ENCODE measurements at regions not wholly inside any gene's neighbourhood (a gene's known extent, or its start where the extent isn't known, plus 50 kb on each side); places are given as distances from the start of the nearest gene placed in this dataset.
"Not testable (repeated sequence)": the region's sequence is repeated elsewhere in the genome, so short reads cannot be mapped to it uniquely, and the experiment has no call there.

DNA sequence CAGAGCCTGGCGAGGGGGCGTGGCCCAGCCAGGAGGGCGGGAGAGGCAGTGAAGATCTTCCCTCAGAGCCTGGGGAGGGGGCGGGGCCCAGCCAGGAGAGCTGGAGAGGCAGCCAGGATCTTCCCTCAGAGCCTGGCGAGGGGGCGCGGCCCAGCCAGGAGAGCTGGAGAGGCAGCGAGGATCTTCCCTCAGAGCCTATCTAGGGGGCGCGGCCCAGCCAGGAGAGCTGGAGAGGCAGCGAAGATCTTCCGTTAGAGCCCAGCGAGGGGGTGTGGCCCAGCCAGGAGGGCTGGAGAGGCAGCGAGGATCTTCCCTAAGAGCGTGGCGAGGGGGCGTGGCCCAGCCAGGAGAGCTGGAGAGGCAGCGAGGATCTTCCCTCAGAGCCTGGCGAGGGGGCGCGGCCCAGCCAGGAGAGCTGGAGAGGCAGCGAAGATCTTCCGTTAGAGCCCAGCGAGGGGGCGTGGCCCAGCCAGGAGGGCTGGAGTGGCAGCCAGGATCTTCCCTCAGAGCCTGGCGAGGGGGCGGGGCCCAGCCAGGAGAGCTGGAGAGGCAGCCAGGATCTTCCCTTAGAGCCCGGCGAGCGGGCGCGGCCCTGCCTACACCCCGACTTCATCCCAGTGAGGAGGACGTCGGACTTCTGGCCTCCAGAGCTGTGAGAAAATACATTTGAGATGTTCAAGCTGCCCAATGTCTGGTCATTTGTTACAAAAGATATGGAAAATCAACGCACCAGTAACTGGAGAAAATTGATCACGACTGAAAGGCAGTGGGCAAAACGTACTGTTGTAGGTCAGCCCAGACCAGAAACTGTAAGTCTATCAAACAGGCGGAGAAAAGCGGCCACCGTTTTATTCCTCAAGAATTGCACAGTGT lies 63.4 kb upstream of the TMEM18 start:
- DNase-seq, result peak; percentile 96 to 98
- H3K9me3 ChIP-seq (replicated peaks); H3K4me1 ChIP-seq; H3K36me3 ChIP-seq; H3K27me3 ChIP-seq; H3K27ac ChIP-seq: not testable (repeated sequence)
- peak overlapping the region; percentile 58 for H3K4me3 ChIP-seq

DNA sequence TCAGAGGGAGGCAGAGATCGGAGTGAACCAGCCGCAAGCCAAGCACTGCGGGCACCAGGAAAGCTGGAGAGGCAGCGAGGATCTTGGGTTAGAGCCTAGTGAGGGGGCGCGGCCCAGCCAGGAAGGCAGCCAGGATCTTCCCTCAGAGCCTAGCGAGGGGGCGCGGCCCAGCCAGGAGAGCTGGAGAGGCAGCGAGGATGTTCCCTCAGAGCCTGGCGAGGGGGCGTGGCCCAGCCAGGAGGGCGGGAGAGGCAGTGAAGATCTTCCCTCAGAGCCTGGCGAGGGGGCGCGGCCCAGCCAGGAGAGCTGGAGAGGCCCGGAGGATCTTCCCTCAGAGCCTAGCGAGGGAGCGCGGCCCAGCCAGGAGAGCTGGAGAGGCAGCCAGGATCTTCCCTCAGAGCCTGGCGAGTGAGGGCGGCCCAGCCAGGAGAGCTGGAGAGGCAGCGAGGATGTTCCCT lies 62.7 kb upstream of the TMEM18 start:
- not testable (repeated sequence) for H3K27ac ChIP-seq, H3K36me3 ChIP-seq

DNA sequence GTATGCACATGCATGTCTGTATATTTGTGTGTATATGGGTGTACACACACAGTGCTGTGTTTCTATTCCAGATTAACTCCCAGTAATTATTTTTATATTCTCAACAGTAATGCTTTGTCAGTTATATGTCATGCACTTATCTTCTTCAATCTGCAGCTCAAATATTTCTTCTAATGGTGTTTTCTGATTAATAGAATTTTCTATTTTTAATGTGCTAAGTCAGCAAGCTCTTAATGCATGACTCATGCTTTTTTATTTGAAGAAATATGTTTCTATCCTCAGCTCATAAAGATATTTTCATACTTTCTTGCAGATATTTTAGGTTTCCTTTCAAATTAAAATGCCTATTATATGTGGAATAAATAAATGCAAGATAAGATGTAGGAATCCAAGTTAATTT lies 59.7 kb upstream of the TMEM18 start:
- H3K36me3 ChIP-seq, result no peaks in the 10 kb centered on the region
- H3K27me3 ChIP-seq, result peaks cover 3% of the 10 kb centered on the region; the same call in 1 of the 2 replicates
- no peaks in the 10 kb centered on the region for H3K9me3 ChIP-seq (replicated peaks)
- peaks cover 4% of the 10 kb centered on the region; the same call in 1 of the 2 replicates for H3K4me1 ChIP-seq
- H3K27ac ChIP-seq, result no peak overlapping the region
- no peak overlapping the region for H3K4me3 ChIP-seq
- DNase-seq, result no peak

More for the DNA sequence above, 62.7 kb upstream of the TMEM18 start:
- H3K27me3 ChIP-seq; H3K9me3 ChIP-seq (replicated peaks); H3K4me1 ChIP-seq: not testable (repeated sequence)
- DNase-seq, result peak in 1 of 2 experiments; percentile 77
- peak overlapping the region; percentile 58 for H3K4me3 ChIP-seq

DNA sequence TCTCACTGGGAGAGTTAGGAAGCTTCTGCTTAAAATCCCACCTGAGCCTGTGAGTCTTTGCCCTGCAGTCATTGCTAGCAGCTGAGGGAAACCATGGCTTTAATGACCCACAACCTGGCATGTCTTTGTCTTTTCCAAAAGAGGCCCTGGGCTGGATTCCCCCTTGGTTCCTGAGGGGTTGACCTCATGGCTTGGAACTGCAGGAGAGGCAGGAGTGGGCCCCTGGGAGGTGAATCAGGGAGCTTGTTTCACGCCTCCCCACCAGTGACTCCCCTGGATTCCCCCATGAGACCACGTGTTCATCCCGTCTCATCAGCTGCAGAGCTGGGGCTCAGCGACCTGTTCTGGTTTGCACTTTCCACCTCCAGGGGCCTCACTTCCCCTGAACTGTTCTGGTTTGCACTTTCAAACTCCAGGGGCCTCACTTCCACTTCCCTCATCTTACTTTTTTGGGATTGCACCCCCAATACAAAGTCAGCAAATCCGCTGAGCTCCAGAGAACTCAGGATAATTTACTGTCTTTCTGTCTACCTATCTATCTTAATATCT lies 58.5 kb upstream of the TMEM18 start:
- Histone ChIP-seq H3K36me3 (no peaks in the 10 kb centered on the region), H3K27me3 (peaks cover 3% of the 10 kb centered on the region; the same call in 1 of the 2 replicates), H3K9me3 (replicated peaks) (no peaks in the 10 kb centered on the region), H3K27ac (no peak overlapping the region), H3K4me1 (peaks cover 4% of the 10 kb centered on the region; the same call in 1 of the 2 replicates), H3K4me3 (no peak overlapping the region)
- no peak for DNase-seq

DNA sequence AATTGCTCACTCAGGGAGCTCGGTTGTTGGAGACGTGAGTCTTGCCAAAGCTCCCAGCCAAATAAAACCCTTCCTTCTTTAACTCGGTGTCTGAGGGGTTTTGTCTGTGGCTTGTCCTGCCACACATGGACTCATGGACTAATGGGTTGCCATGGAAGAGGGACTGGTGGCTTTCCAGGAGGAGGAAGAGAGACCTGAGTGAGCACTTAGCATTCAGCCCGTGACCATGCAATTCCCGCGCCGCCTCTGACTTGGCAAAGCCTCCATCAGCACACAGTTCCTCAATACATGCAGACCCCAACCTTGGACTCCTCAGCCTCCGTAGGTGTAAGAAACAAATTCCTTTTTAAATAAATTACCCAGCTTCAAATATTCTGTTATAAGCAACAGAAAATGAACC lies 57.3 kb upstream of the TMEM18 start:
- H3K36me3 ChIP-seq, result no peaks in the 10 kb centered on the region
- no peak overlapping the region for H3K4me3 ChIP-seq
- no peaks in the 10 kb centered on the region for H3K9me3 ChIP-seq (replicated peaks)
- no peak overlapping the region for H3K27ac ChIP-seq
- no peak for DNase-seq
- H3K27me3 ChIP-seq, result peaks cover 3% of the 10 kb centered on the region; the same call in 1 of the 2 replicates
- H3K4me1 ChIP-seq, result peaks cover 4% of the 10 kb centered on the region; the same call in 1 of the 2 replicates

DNA sequence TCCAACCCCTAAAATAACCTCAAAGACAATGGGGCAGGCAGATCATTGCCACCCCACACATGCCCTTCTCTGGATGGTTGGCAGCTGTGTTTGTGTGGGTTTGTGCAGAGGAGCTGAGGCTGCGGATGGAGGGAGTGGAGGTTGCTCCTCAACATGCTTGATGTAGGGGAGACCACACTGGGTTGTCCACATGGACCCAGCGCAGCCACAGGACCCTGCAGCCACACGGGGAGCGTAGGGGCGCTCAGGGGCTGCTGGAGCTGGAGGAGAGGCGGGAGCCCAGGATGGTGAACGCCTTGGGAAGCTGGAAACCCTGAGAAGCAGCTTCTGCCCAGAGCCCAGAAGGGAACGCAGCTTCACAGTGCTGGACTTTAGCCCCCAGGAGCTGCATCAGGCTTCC lies 56.3 kb upstream of the TMEM18 start:
- Histone ChIP-seq H3K9me3 (replicated peaks) (no peaks in the 10 kb centered on the region), H3K4me1 (no peaks in the 10 kb centered on the region), H3K36me3 (no peaks in the 10 kb centered on the region), H3K27me3 (peaks cover 3% of the 10 kb centered on the region; the same call in 1 of the 2 replicates), H3K4me3 (no peak overlapping the region), H3K27ac (no peak overlapping the region)
- no peak for DNase-seq

DNA sequence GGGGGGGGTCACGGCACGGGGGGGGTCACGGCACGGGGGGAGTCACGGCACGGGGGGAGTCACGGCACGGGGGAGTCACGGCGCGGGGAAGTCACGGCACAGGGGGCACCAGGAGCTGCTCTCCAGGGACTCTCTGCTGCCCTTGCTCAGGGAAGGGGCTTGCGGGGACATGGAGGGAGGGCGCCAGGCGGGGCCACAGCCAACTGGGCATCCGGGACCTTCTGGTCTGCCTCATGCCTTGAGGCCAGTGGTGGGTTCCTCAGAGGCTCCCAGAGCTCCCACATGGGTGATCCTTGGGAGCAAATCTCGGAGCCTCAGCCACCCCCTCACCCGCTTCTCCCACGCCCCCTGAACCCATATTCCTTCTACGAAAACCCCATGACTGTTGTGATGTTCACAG lies 55.8 kb upstream of the TMEM18 start:
- H3K27ac ChIP-seq, result no peak overlapping the region
- no peak overlapping the region for H3K4me3 ChIP-seq
- no peaks in the 10 kb centered on the region for H3K9me3 ChIP-seq (replicated peaks)
- DNase-seq, result no peak
- no peaks in the 10 kb centered on the region for H3K36me3 ChIP-seq
- no peaks in the 10 kb centered on the region for H3K4me1 ChIP-seq
- H3K27me3 ChIP-seq, result peaks cover 3% of the 10 kb centered on the region; the same call in 1 of the 2 replicates

DNA sequence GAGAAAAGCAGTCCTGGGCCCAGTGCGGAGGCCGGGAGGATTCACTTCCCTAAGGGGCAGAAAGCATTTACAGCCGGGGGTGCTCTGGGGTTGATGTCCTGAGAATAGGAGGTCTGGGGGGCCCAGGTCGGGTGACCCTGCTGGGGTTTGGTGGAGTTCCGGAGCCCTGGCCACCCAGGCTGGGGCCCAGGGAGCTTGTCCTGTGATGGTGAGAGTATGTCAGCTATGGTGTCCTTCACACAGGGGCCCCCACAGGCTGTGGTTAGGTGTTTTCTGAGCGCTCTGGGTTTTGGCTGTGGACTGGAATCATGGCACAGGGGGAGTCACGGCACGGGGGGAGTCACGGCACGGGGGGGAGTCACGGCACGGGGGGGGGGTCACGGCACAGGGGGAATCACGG lies 54.5 kb upstream of the TMEM18 start:
- Histone ChIP-seq H3K4me3 (no peak overlapping the region), H3K27me3 (peaks cover 3% of the 10 kb centered on the region; the same call in 1 of the 2 replicates), H3K9me3 (replicated peaks) (no peaks in the 10 kb centered on the region), H3K36me3 (no peaks in the 10 kb centered on the region), H3K4me1 (no peaks in the 10 kb centered on the region), H3K27ac (no peak overlapping the region)
- no peak for DNase-seq

DNA sequence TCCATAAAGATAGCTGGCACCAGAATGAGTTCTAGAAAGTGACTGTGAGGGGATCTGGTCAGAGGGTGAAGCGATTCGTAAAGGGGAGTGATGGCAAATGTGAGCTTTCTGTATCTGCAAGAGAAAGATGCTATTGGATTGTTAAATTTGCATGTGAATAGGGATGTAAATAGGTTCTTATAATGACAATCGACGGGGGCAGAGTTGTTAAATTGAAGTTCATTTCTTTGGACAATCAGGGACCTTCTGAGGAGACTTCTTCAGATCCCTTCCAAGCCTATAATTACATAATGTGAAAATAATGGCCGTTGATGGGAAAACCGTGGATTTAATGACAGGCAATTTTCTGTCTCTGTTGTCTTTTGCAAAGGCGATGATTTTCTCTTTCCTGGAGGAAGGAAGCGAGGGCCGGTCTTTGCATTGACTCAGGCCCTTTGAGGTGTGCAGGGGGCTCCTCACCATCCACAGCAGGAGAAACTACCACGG lies 52.2 kb upstream of the TMEM18 start:
- no peaks in the 10 kb centered on the region for H3K4me1 ChIP-seq
- no peak overlapping the region for H3K27ac ChIP-seq
- H3K36me3 ChIP-seq, result no peaks in the 10 kb centered on the region
- no peaks in the 10 kb centered on the region for H3K9me3 ChIP-seq (replicated peaks)
- no peak for DNase-seq
- H3K4me3 ChIP-seq, result no peak overlapping the region
- H3K27me3 ChIP-seq, result no peaks in the 10 kb centered on the region

DNA sequence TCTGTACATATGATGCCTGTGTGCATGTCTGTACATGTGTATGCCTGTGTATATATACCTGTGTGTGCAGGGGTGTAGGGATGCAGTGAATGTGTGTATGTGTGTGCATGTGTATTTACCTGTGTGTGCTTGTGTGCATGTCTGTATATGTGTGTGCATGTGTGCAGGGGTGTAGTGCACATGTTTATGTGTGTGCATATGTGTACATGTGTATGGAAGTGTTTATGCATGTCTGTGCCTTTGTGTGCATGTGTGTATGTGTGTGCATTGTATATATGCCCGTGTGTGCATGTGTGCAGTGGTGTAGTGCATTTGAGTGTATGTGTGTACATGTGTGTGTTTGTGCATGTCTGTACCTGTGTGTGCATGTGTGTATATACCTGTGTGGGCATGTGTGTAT lies 51.0 kb upstream of the TMEM18 start:
- DNase-seq, result no peak
- H3K4me1 ChIP-seq, result no peaks in the 10 kb centered on the region
- H3K4me3 ChIP-seq, result no peak overlapping the region
- H3K36me3 ChIP-seq, result no peaks in the 10 kb centered on the region
- no peak overlapping the region for H3K27ac ChIP-seq
- no peaks in the 10 kb centered on the region for H3K27me3 ChIP-seq
- H3K9me3 ChIP-seq (replicated peaks), result no peaks in the 10 kb centered on the region

DNA sequence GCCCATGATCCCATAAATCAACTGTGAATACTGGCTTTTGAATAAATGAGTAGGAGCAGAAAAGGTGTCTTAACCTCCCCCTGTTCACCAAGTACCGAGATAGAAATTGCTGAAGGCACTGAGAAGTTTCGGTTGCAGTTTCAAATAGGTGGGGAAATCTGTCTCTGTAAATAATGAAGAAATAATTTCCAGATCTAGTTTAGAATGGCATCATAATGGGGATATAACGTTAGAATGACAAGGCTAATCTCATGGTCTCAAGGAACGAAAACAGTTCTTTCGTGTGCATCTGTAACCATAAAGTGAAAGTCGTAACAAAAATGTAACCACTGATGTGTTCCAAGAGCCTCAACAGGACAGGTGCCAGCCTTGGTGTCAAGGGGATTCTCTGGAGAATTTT lies 49.9 kb upstream of the TMEM18 start:
- H3K9me3 ChIP-seq (replicated peaks), result no peaks in the 10 kb centered on the region
- H3K4me3 ChIP-seq, result no peak overlapping the region
- no peaks in the 10 kb centered on the region for H3K36me3 ChIP-seq
- no peaks in the 10 kb centered on the region for H3K4me1 ChIP-seq
- H3K27ac ChIP-seq, result no peak overlapping the region
- no peaks in the 10 kb centered on the region for H3K27me3 ChIP-seq
- no peak for DNase-seq

Measured in SJCRH30 (cell line).